HepG2 (cell line): ENCODE measurements at regions not wholly inside any gene's neighbourhood (a gene's known extent, or its start where the extent isn't known, plus 50 kb on each side); places are given as distances from the start of the nearest gene placed in this dataset.

ENCODE experiments used
- ATAC-seq: fragments of 200-7000 bp; cut with Tn5 transposase; 3 replicates; pipeline ENCODE4 v1.9.1; 2020; ENCODE audit warnings: mild to moderate bottlenecking, moderate library complexity
- BruUV-seq: library from RNA; stranded (reverse); fragments of 400-500 nt; replicated peaks from 2 replicates; lab custom pipeline; 2021; lab: Mats Ljungman, UMichigan
- CTCF ChIA-PET: fragments of 300-600 bp; formaldehyde crosslinking; extraction: SDS; loops from one replicate; lab custom pipeline; 2021; ENCODE audit warnings: low total read pairs, inconsistent platforms, low intra/inter-chr PET ratio; lab: Yijun Ruan, JAX
- POLR2A ChIA-PET: fragments of 350-600 bp; sonication (Branson Sonifier 250); formaldehyde crosslinking; loops from one replicate; lab custom pipeline; 2020; ENCODE audit warnings: antibody characterized with exemption, inconsistent platforms; lab: Yijun Ruan, JAX
- DNase-seq: peaks from one replicate; pipeline ENCODE4 v3.0.0-alpha.2; 2015; ENCODE audit warnings: low spot score
- FAIRE-seq: peaks from 3 replicates; lab custom pipeline; 2011; peaks lifted over from hg19 to GRCh38; lab: Jason Lieb, UNC
- H2AFZ ChIP-seq: one replicate; pipeline ENCODE4 v1.6.1; 2011; ENCODE audit warnings: low read length, inconsistent platforms
- H3K27ac ChIP-seq: fragments of 300-600 bp; 3 replicates; pipeline ENCODE4 v1.8.0; 2011; ENCODE audit warnings: mixed run types, mild to moderate bottlenecking, mixed read lengths, low read length, inconsistent platforms; ENCODE audit not compliant: insufficient read depth; ENCODE audit errors: extremely low read length
- H3K27me3 ChIP-seq, 2 experiments: fragments of 200-600 bp in 1 of 2; 2 replicates in 1 of 2; 3 replicates in 1 of 2; pipeline versions ENCODE4 v1.6.0 to v1.8.0; 2011; ENCODE audit warnings: low read length in 2 of 2, mild to moderate bottlenecking in 2 of 2, moderate library complexity in 2 of 2, inconsistent platforms in 1 of 2; ENCODE audit not compliant: insufficient read depth in 2 of 2, control insufficient read depth in 1 of 2
- H3K36me3 ChIP-seq, 2 experiments: fragments of 200-600 bp in 1 of 2; replicated peaks in 1 of 2; 2 replicates in 1 of 2; 3 replicates in 1 of 2; pipeline versions ENCODE4 v1.5.1 to v1.8.0; 2011; ENCODE audit warnings: low read length in 2 of 2, inconsistent platforms in 1 of 2; ENCODE audit not compliant: insufficient read depth in 2 of 2, control insufficient read depth in 1 of 2
- H3K4me1 ChIP-seq: 2 replicates; pipeline ENCODE4 v1.5.1; 2012; ENCODE audit warnings: low read length, inconsistent platforms; ENCODE audit not compliant: insufficient read depth
- H3K4me2 ChIP-seq: 2 replicates; pipeline ENCODE4 v1.6.0; 2011; ENCODE audit warnings: low read depth, low read length, inconsistent platforms
- H3K4me3 ChIP-seq, 3 experiments: fragments of 200-600 bp in 1 of 3; sonication (generic), shearing (Covaris generic) in 1 of 3; replicated peaks in 1 of 3; 2 replicates each; pipeline ENCODE4 v1.5.1; 2011 to 2016; ENCODE audit warnings: low read length in 3 of 3, inconsistent platforms in 2 of 3, low read depth in 2 of 3, mild to moderate bottlenecking in 2 of 3, control low read depth in 1 of 3, mixed read lengths in 1 of 3; ENCODE audit not compliant: insufficient read depth in 1 of 3
- H3K79me2 ChIP-seq: one replicate; pipeline ENCODE4 v1.6.1; 2011; ENCODE audit warnings: low read length, inconsistent platforms; ENCODE audit not compliant: insufficient read depth
- H3K9ac ChIP-seq: 2 replicates; pipeline ENCODE4 v1.6.0; 2011; ENCODE audit warnings: mild to moderate bottlenecking, low read depth, low read length, inconsistent platforms; ENCODE audit not compliant: insufficient read depth
- H3K9me3 ChIP-seq: 2 replicates; pipeline ENCODE4 v1.5.1; 2012; ENCODE audit warnings: mild to moderate bottlenecking, low read length
- H4K20me1 ChIP-seq: 2 replicates; pipeline ENCODE4 v1.6.0; 2011; ENCODE audit warnings: inconsistent platforms, mild to moderate bottlenecking, low read length, moderate library complexity; ENCODE audit not compliant: insufficient read depth
- FIP1L1 ChIP-seq: fragments of 200-400 bp; formaldehyde crosslinking; IDR thresholded peaks from 2 replicates; pipeline ENCODE4 v1.6.1; 2018; ENCODE audit warnings: low read depth, mild to moderate bottlenecking, low read length, moderate library complexity, borderline replicate concordance; ENCODE audit not compliant: insufficient read depth
- KAT2B ChIP-seq: fragments of 150-350 bp; IDR thresholded peaks from 2 replicates; pipeline ENCODE4 v1.6.1; 2014; ENCODE audit warnings: low read depth, low read length, borderline replicate concordance
- ZBTB10 ChIP-seq: sonication (generic); formaldehyde crosslinking; IDR thresholded peaks from 2 replicates; pipeline ENCODE4 v1.4.0; 2020; ENCODE audit warnings: missing genetic modification reagents, borderline replicate concordance
- ZHX2 ChIP-seq, 2 experiments: sonication (generic) in 1 of 2; formaldehyde crosslinking in 1 of 2; IDR thresholded peaks; 2 replicates each; pipeline versions ENCODE4 v1.6.1 to v1.9.0; 2014 to 2022; ENCODE audit warnings: antibody characterized with exemption in 1 of 2, borderline replicate concordance in 1 of 2, inconsistent platforms in 1 of 2, low read depth in 1 of 2, missing genetic modification reagents in 1 of 2
- WGBS: methylation state at CpG from one replicate; pipeline ENCODE4 v1.1.6; 2017; ENCODE audit warnings: low lambda C conversion rate; 5-methylcytosine and 5-hydroxymethylcytosine counted together
- in situ Hi-C: cut with HindIII; loops from 2 replicates; pipeline ENCODE4 v1.10.0; 2017; ENCODE audit warnings: low pct_unique_long_range_greater_than_20kb; ENCODE audit not compliant: extremely low pct_ligation_motif_present
- intact Hi-C: fragments of 100-400 bp; cut with micrococcal nuclease; formaldehyde crosslinking; loops from one replicate; pipeline ENCODE4 v1.10.0; 2022; ENCODE audit not compliant: unreplicated experiment

- no peak for TF ChIP-seq ZBTB10 (CRISPR knock-in tag)
Measured at GRCh38 chr10:83921984-83922860, 217.1 kb upstream of the GHITM start (continued).

- no peaks in the 10 kb centered on the region for H3K79me2 ChIP-seq
- DNase-seq (no peak), ATAC-seq (no peak), FAIRE-seq (no peak)
- H4K20me1 ChIP-seq = no peaks in the 10 kb centered on the region
- H3K27me3 ChIP-seq = no peaks in the 10 kb centered on the region; a peak in 1 of 5 replicates
- WGBS = 0% methylated on average over 5 of the region's 5 CpGs
- ChIA-PET POLR2A (no interaction called here), CTCF (no interaction called here)
- H3K4me3 ChIP-seq = no peak overlapping the region
- no peaks in the 10 kb centered on the region for H3K36me3 ChIP-seq
- BruUV-seq = no TSS peak
- H3K27ac ChIP-seq = no peak overlapping the region
- in situ Hi-C loops = no loop called here
- no peak overlapping the region for H3K4me2 ChIP-seq
- no peak overlapping the region for H3K9ac ChIP-seq
- intact Hi-C loops = no loop called here
- TF ChIP-seq ZHX2 (IDR thresholded peaks at IDR 0.05; ENCODE audit: low read depth) = no peak
- no peak for TF ChIP-seq ZHX2 (CRISPR knock-in tag; IDR thresholded peaks at IDR 0.05; ENCODE audit: borderline replicate concordance)
- TF ChIP-seq KAT2B = no peak
- no peak for TF ChIP-seq FIP1L1
- no peak overlapping the region for H2AFZ ChIP-seq
- H3K4me1 ChIP-seq = no peaks in the 10 kb centered on the region
- no peaks in the 10 kb centered on the region for H3K9me3 ChIP-seq
Measured at GRCh38 chr10:83925133-83925532, 214.2 kb upstream of the GHITM start.
